ENCODE measurements at regions not wholly inside any gene's neighbourhood (a gene's known extent, or its start where the extent isn't known, plus 50 kb on each side); places are given as distances from the start of the nearest gene placed in this dataset.

- no TSS peak for BruUV-seq (replicated peaks)
- POLR2A ChIA-PET = no interaction called here
Measured at GRCh38 chrX:75582511-75582910, 59.7 kb upstream of the ZDHHC15 start.

More at GRCh38 chrX:75582511-75582910, 59.7 kb upstream of the ZDHHC15 start:
- ChIA-PET RAD21 (ENCODE audit: unreplicated experiment) (no interaction called here), CTCF (no interaction called here), SMC1A (ENCODE audit: uncharacterized antibody, unreplicated experiment) (no interaction called here)
- H4K20me1 ChIP-seq (ENCODE audit: control insufficient read depth, insufficient read depth) = no peaks in the 10 kb centered on the region
- FAIRE-seq (no peak), DNase-seq (ENCODE audit: low read depth, low spot score) (no peak), ATAC-seq (no peak)
- 83% methylated on average over 13 of the region's 13 CpGs for WGBS (ENCODE audit: insufficient coverage, insufficient replicate concordance, low lambda C conversion rate, missing lambda C conversion rate)
- H3K9ac ChIP-seq (ENCODE audit: control insufficient read depth, insufficient read depth, low read length) = no peak overlapping the region
- no peaks in the 10 kb centered on the region for H3K4me1 ChIP-seq (ENCODE audit: control insufficient read depth, insufficient read depth, low read length)
- H2AFZ ChIP-seq (ENCODE audit: control insufficient read depth, low read depth, low read length) = no peak overlapping the region
- H3K4me3 ChIP-seq = no peak overlapping the region
- intact Hi-C loops (cut with micrococcal nuclease; ENCODE audit: unreplicated experiment) (no loop called here), in situ Hi-C loops (cut with MboI) (no loop called here)
- H3K27me3 ChIP-seq (replicated peaks in 1 of 2; ENCODE audit: control insufficient read depth in 2 of 2, insufficient read depth in 2 of 2, low read length in 1 of 2) = no peaks in the 10 kb centered on the region
- no peaks in the 10 kb centered on the region for H3K79me2 ChIP-seq (ENCODE audit: control insufficient read depth, insufficient read depth, low read length)
- no peaks in the 10 kb centered on the region for H3K36me3 ChIP-seq (ENCODE audit: control insufficient read depth in 2 of 2, insufficient read depth in 2 of 2, low read length in 1 of 2)
- no peak overlapping the region for H3K27ac ChIP-seq (ENCODE audit: control insufficient read depth, insufficient read depth)
- no peaks in the 10 kb centered on the region for H3K9me3 ChIP-seq (replicated peaks; ENCODE audit: control insufficient read depth, insufficient read depth, low read length)
- no peak for TF ChIP-seq PKNOX1 (IDR thresholded peaks at IDR 0.05)
- no peak for TF ChIP-seq SMAD5 (IDR thresholded peaks at IDR 0.05; ENCODE audit: low read depth)
- TF ChIP-seq ZBTB4 (CRISPR knock-in tag; IDR thresholded peaks at IDR 0.05) = no peak
- no peak for TF ChIP-seq CEBPB (IDR thresholded peaks at IDR 0.05; ENCODE audit: borderline replicate concordance in 1 of 2, low read depth in 2 of 2, low read length in 2 of 2)
- no peak for TF ChIP-seq PML (IDR thresholded peaks at IDR 0.05; ENCODE audit: low read length)
- TF ChIP-seq ASH2L (IDR thresholded peaks at IDR 0.05; ENCODE audit: borderline replicate concordance, low read depth) = no peak
- TF ChIP-seq FOXM1 (IDR thresholded peaks at IDR 0.05; ENCODE audit: low read depth, low read length) = no peak
- TF ChIP-seq ZNF687 (IDR thresholded peaks at IDR 0.05) = no peak
- TF ChIP-seq POLR2A (IDR thresholded peaks at IDR 0.05; ENCODE audit: low read depth, low read length) = no peak
- no peak for TF ChIP-seq GABPA (IDR thresholded peaks at IDR 0.05; ENCODE audit: low read depth)
- no peak for TF ChIP-seq NKRF (conservative IDR thresholded peaks at IDR 0.05)
- no peak for TF ChIP-seq CBFB (IDR thresholded peaks at IDR 0.05; ENCODE audit: low read depth)
- TF ChIP-seq MYB (IDR thresholded peaks at IDR 0.05; ENCODE audit: borderline replicate concordance, low read depth, low read length) = no peak
- H3K4me2 ChIP-seq (ENCODE audit: control insufficient read depth, insufficient read depth) = no peak overlapping the region

Measured in GM12878 (cell line).